ENCODE measurements at regions not wholly inside any gene's neighbourhood (a gene's known extent, or its start where the extent isn't known, plus 50 kb on each side); places are given as distances from the start of the nearest gene placed in this dataset.
A peak's percentile ranks its signal among the peaks of the same experiment; 100 is the strongest.

GRCh38 chr10:123529146-123529760, 136.9 kb upstream of the GPR26 start:
- 77% methylated on average over 10 of the region's 10 CpGs for WGBS (ENCODE audit: insufficient coverage)
- Mint-ChIP-seq H3K27me3 (ENCODE audit: low read depth in 3 of 3) (peaks cover 0 to 2% (median 2%) of the 10 kb centered on the region in 3 donors), H3K9me3 (peaks cover 2 to 17% (median 7%) of the 10 kb centered on the region in 7 donors), H3K36me3 (peaks cover 0 to 2% of the 10 kb centered on the region in 2 donors), H3K4me3 (no peak overlapping the region), H3K4me1 (peaks cover 43% of the 10 kb centered on the region), H3K27ac (no peak overlapping the region)
- DNase-seq: no peak
- intact Hi-C loops (cut with micrococcal nuclease): no loop called here
- no peak overlapping the region for H3K9ac ChIP-seq (ENCODE audit: insufficient read depth, low read length, poor library complexity, severe bottlenecking)
- H3K4me1 ChIP-seq (ENCODE audit: control insufficient read depth in 1 of 2, insufficient read depth in 2 of 2, low read length in 2 of 2): peaks cover 26 to 42% of the 10 kb centered on the region in 2 donors
- H3K4me3 ChIP-seq (replicated peaks in 1 of 3; ENCODE audit: low read depth in 2 of 3, low read length in 3 of 3): no peak overlapping the region
- H3K27me3 ChIP-seq (ENCODE audit: control insufficient read depth in 2 of 2, insufficient read depth in 2 of 2, low read length in 2 of 2): no peaks in the 10 kb centered on the region
- no peak overlapping the region for H2AFZ ChIP-seq (ENCODE audit: insufficient read depth, low read depth, low read length, poor library complexity, severe bottlenecking)
- no peak overlapping the region for H3K4me2 ChIP-seq (replicated peaks; ENCODE audit: extremely low read depth, low read length, poor library complexity, severe bottlenecking)
- no peak overlapping the region for H3K27ac ChIP-seq (ENCODE audit: low read depth in 1 of 2, low read length in 2 of 2)
- H4K20me1 ChIP-seq (ENCODE audit: insufficient read depth, low read length): no peaks in the 10 kb centered on the region
- H3K9me3 ChIP-seq (replicated peaks in 1 of 2; ENCODE audit: control insufficient read depth in 1 of 2, insufficient read depth in 1 of 2, low read length in 2 of 2): no peaks in the 10 kb centered on the region
- H3K79me2 ChIP-seq (ENCODE audit: insufficient read depth, low read length): no peaks in the 10 kb centered on the region
- TF ChIP-seq CTCF (IDR thresholded peaks at IDR 0.05): no peak
- H3K36me3 ChIP-seq (replicated peaks in 1 of 2; ENCODE audit: control insufficient read depth in 1 of 2, insufficient read depth in 2 of 2, low read length in 2 of 2): no peaks in the 10 kb centered on the region

- Histone ChIP-seq H3K4me1 (ENCODE audit: control insufficient read depth in 1 of 2, insufficient read depth in 2 of 2, low read length in 2 of 2) (peaks cover 26 to 48% of the 10 kb centered on the region in 2 donors), H3K36me3 (replicated peaks in 1 of 2; ENCODE audit: control insufficient read depth in 1 of 2, insufficient read depth in 2 of 2, low read length in 2 of 2) (no peaks in the 10 kb centered on the region), H3K27ac (ENCODE audit: low read depth in 1 of 2, low read length in 2 of 2) (no peak overlapping the region), H3K9me3 (replicated peaks in 1 of 2; ENCODE audit: control insufficient read depth in 1 of 2, insufficient read depth in 1 of 2, low read length in 2 of 2) (no peaks in the 10 kb centered on the region), H3K27me3 (ENCODE audit: control insufficient read depth in 2 of 2, insufficient read depth in 2 of 2, low read length in 2 of 2) (no peaks in the 10 kb centered on the region), H3K4me2 (replicated peaks; ENCODE audit: extremely low read depth, low read length, poor library complexity, severe bottlenecking) (no peak overlapping the region), H3K4me3 (replicated peaks in 1 of 3; ENCODE audit: low read depth in 2 of 3, low read length in 3 of 3) (no peak overlapping the region), H2AFZ (ENCODE audit: insufficient read depth, low read depth, low read length, poor library complexity, severe bottlenecking) (no peak overlapping the region), H3K9ac (ENCODE audit: insufficient read depth, low read length, poor library complexity, severe bottlenecking) (no peak overlapping the region), H4K20me1 (ENCODE audit: insufficient read depth, low read length) (no peaks in the 10 kb centered on the region), H3K79me2 (ENCODE audit: insufficient read depth, low read length) (no peaks in the 10 kb centered on the region)
- Mint-ChIP-seq H3K4me3 (no peak overlapping the region), H3K9me3 (peaks cover 0 to 17% (median 7%) of the 10 kb centered on the region in 7 donors), H3K36me3 (peaks cover 0 to 2% of the 10 kb centered on the region in 2 donors), H3K27ac (peak overlapping the region in 1 of 7 donors; percentile 58), H3K27me3 (ENCODE audit: low read depth in 3 of 3) (peaks cover 0 to 2% (median 2%) of the 10 kb centered on the region in 3 donors), H3K4me1 (peaks cover 49% of the 10 kb centered on the region)
- intact Hi-C loops (cut with micrococcal nuclease): no loop called here
- no peak for TF ChIP-seq CTCF (IDR thresholded peaks at IDR 0.05)
- 93% methylated on average over 3 of the region's 9 CpGs for WGBS (ENCODE audit: insufficient coverage)
- DNase-seq: no peak
Measured at GRCh38 chr10:123530166-123530870, 135.8 kb upstream of the GPR26 start.
